SK-N-MC (cell line): ENCODE measurements at regions not wholly inside any gene's neighbourhood (a gene's known extent, or its start where the extent isn't known, plus 50 kb on each side); places are given as distances from the start of the nearest gene placed in this dataset.

Experiments used
- EZH2 ChIP-seq: fragments of 200-600 bp; sonication (generic); IDR thresholded peaks from one replicate; pipeline ENCODE4 v1.6.1; 2017; ENCODE audit warnings: antibody characterized with exemption
- POLR2AphosphoS5 ChIP-seq: IDR thresholded peaks from 2 replicates; pipeline ENCODE4 v1.6.1; 2012; ENCODE audit warnings: mild to moderate bottlenecking, low read depth, low read length, borderline replicate concordance

- no peak for TF ChIP-seq EZH2
- no peak for TF ChIP-seq POLR2AphosphoS5
These were observed 68.3 kb upstream of the SERP2 start for GRCh38 chr13:44305286-44305685.
